ENCODE measurements at regions not wholly inside any gene's neighbourhood (a gene's known extent, or its start where the extent isn't known, plus 50 kb on each side); places are given as distances from the start of the nearest gene placed in this dataset.
A peak's percentile ranks its signal among the peaks of the same experiment; 100 is the strongest.

- DNase-seq (ENCODE audit: low spot score) = no peak
Measured at GRCh38 chr6:28737750-28738395, 185.9 kb downstream of the TRIM27 start.

- no peak for DNase-seq (ENCODE audit: low spot score)
Measured at GRCh38 chr6:28738396-28738765, 185.4 kb downstream of the TRIM27 start.

- no peak for DNase-seq (ENCODE audit: low spot score)
Measured at GRCh38 chr6:28741363-28741762, 182.4 kb downstream of the TRIM27 start.

- peak; percentile 38 for DNase-seq (ENCODE audit: low spot score)
Measured at GRCh38 chr6:28742668-28743270, 181.0 kb downstream of the TRIM27 start.

- no peak for DNase-seq (ENCODE audit: low spot score)
Measured at GRCh38 chr6:28743271-28743789, 180.5 kb downstream of the TRIM27 start.

GRCh38 chr6:28747083-28747630, 176.6 kb downstream of the TRIM27 start:
- DNase-seq (ENCODE audit: low spot score) = no peak

- DNase-seq (ENCODE audit: low spot score) = peak; percentile 48
Measured at GRCh38 chr6:28747631-28748157, 176.1 kb downstream of the TRIM27 start.

GRCh38 chr6:28748192-28748591, 175.6 kb downstream of the TRIM27 start:
- no peak for DNase-seq (ENCODE audit: low spot score)

- DNase-seq (ENCODE audit: low spot score) = no peak
Measured at GRCh38 chr6:28750926-28751458, 172.8 kb downstream of the TRIM27 start.

- no peak for DNase-seq (ENCODE audit: low spot score)
Measured at GRCh38 chr6:28751514-28751913, 172.3 kb downstream of the TRIM27 start.

- DNase-seq (ENCODE audit: low spot score) = no peak
Measured at GRCh38 chr6:28751963-28752350, 171.8 kb downstream of the TRIM27 start.

- DNase-seq (ENCODE audit: low spot score) = no peak
Measured at GRCh38 chr6:28757429-28758045, 166.2 kb downstream of the TRIM27 start.

- DNase-seq (ENCODE audit: low spot score) = no peak
Measured at GRCh38 chr6:28758046-28758817, 165.6 kb downstream of the TRIM27 start.

GRCh38 chr6:28758818-28759235, 165.0 kb downstream of the TRIM27 start:
- DNase-seq (ENCODE audit: low spot score) = no peak

GRCh38 chr6:28764014-28764723, 159.6 kb downstream of the TRIM27 start:
- DNase-seq (ENCODE audit: low spot score) = no peak

- DNase-seq (ENCODE audit: low spot score) = no peak
Measured at GRCh38 chr6:28764761-28765282, 159.0 kb downstream of the TRIM27 start.

- no peak for DNase-seq (ENCODE audit: low spot score)
Measured at GRCh38 chr6:28765978-28766351, 157.8 kb downstream of the TRIM27 start.

- DNase-seq (ENCODE audit: low spot score) = no peak
Measured at GRCh38 chr6:28766426-28766825, 157.4 kb downstream of the TRIM27 start.

- DNase-seq (ENCODE audit: low spot score) = no peak
Measured at GRCh38 chr6:28767133-28767532, 156.7 kb downstream of the TRIM27 start.

- no peak for DNase-seq (ENCODE audit: low spot score)
Measured at GRCh38 chr6:28767691-28768090, 156.1 kb downstream of the TRIM27 start.

Data from kidney capillary endothelial cell (primary cell).